ENCODE measurements at regions not wholly inside any gene's neighbourhood (a gene's known extent, or its start where the extent isn't known, plus 50 kb on each side); places are given as distances from the start of the nearest gene placed in this dataset.
"Not testable (repeated sequence)": the region's sequence is repeated elsewhere in the genome, so short reads cannot be mapped to it uniquely, and the experiment has no call there.

DNA sequence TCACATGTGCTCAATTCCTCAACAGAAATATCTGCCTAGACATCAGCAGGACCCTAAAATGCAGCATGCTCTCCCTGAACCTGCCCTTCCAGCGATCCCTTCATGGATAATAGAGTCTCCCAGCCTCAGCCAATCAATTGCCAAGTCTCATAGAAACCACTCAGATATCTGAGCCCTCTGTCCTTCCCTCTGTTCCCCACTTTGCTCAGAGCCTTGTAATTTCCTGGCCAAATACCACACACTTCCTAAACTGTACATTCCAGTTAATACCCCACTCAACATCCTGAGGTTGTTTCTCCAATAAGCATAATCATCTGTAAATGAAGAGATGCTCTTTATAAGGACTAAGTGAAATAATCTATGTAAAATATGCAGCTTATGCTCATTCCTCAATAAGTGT lies 59.3 kb upstream of the PTGFRN start:
- Histone ChIP-seq H3K4me3 (no peak overlapping the region), H3K36me3 (no peaks in the 10 kb centered on the region), H3K4me1 (ENCODE audit: control insufficient read depth in 1 of 2, low read depth in 2 of 2) (peaks cover 6 to 16% of the 10 kb centered on the region in 2 donors), H3K27ac (no peak overlapping the region), H3K27me3 (replicated peaks; ENCODE audit: insufficient read depth) (no peaks in the 10 kb centered on the region), H3K9me3 (no peaks in the 10 kb centered on the region)
- DNase-seq (ENCODE audit: low spot score) (no peak), ATAC-seq (ENCODE audit: insufficient number of reproducible peaks, low FRiP score, low read depth) (no peak)
- TF ChIP-seq, protein P1, sequence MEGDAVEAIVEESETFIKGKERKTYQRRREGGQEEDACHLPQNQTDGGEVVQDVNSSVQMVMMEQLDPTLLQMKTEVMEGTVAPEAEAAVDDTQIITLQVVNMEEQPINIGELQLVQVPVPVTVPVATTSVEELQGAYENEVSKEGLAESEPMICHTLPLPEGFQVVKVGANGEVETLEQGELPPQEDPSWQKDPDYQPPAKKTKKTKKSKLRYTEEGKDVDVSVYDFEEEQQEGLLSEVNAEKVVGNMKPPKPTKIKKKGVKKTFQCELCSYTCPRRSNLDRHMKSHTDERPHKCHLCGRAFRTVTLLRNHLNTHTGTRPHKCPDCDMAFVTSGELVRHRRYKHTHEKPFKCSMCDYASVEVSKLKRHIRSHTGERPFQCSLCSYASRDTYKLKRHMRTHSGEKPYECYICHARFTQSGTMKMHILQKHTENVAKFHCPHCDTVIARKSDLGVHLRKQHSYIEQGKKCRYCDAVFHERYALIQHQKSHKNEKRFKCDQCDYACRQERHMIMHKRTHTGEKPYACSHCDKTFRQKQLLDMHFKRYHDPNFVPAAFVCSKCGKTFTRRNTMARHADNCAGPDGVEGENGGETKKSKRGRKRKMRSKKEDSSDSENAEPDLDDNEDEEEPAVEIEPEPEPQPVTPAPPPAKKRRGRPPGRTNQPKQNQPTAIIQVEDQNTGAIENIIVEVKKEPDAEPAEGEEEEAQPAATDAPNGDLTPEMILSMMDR (IDR thresholded peaks at IDR 0.05) = no peak

DNA sequence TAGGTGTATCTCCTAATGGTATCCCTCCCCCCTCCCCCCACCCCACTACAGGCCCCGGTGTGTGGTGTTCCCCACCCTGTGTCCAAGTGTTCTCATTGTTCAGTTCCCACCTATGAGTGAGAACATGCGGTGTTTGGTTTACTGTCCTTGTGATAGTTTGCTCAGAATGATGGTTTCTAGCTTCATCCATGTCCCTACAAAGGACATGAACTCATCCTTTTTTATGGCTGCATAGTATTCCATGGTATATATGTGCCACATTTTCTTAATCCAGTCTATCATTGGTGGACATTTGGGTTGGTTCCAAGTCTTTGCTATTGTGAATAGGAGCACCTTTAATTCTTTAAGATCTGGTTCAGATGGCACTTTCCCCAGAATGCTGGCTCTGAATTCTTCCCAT lies 58.5 kb upstream of the PTGFRN start:
- H3K36me3 ChIP-seq; H3K27me3 ChIP-seq (replicated peaks; ENCODE audit: insufficient read depth); ATAC-seq (ENCODE audit: insufficient number of reproducible peaks, low FRiP score, low read depth); DNase-seq (ENCODE audit: low spot score); H3K9me3 ChIP-seq; H3K27ac ChIP-seq; H3K4me3 ChIP-seq: not testable (repeated sequence)
- H3K4me1 ChIP-seq (ENCODE audit: control insufficient read depth in 1 of 2, low read depth in 2 of 2) = peaks cover 6 to 24% of the 10 kb centered on the region in 2 donors

DNA sequence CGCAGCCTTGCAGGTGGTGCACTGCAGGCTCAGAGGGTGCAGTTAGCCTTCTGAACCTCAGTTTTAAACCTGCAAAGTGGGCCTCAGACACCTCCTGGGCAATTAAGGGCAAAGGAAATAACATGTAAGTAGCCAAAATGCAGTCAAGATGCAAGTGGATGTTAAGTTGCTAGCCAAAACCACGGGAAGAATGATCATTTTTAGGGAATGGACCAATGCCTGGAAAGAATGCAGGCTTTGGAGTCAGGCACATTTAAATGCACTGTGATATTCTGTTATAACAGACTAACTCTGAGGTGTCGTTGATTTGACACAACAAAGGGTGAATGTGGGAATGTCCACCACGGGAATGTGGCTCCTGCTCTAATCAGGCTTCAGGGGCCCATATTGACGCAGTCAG lies 57.9 kb upstream of the PTGFRN start:
- H3K4me3 ChIP-seq = no peak overlapping the region
- no peaks in the 10 kb centered on the region for H3K36me3 ChIP-seq
- ATAC-seq (ENCODE audit: insufficient number of reproducible peaks, low FRiP score, low read depth) (no peak), DNase-seq (ENCODE audit: low spot score) (no peak)
- H3K27ac ChIP-seq = no peak overlapping the region
- peaks cover 6 to 25% of the 10 kb centered on the region in 2 donors for H3K4me1 ChIP-seq (ENCODE audit: control insufficient read depth in 1 of 2, low read depth in 2 of 2)
- H3K9me3 ChIP-seq = no peaks in the 10 kb centered on the region
- H3K27me3 ChIP-seq (replicated peaks; ENCODE audit: insufficient read depth) = no peaks in the 10 kb centered on the region
- TF ChIP-seq, protein P1 (IDR thresholded peaks at IDR 0.05) = no peak

DNA sequence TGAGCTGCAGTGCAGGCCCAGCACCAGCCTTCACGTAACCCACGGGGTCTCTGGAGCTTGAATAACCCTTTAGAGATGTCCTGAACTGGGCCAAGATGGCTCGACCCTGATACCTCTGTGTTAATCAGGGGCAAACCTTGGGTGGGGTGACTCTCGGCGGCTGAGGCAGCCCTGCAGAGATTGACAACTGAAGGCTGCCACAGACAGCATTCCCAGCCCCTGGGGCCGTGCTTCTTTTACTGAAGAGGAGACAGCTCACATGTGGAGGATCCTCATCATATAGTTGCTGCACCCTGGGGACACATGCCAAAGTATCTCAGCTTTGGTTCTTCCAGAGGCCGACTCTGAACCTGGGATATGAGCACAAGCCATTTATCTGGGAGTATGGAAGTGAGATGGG lies 57.3 kb upstream of the PTGFRN start:
- no peaks in the 10 kb centered on the region for H3K36me3 ChIP-seq
- H3K4me1 ChIP-seq (ENCODE audit: control insufficient read depth in 1 of 2, low read depth in 2 of 2) = peaks cover 6 to 25% of the 10 kb centered on the region in 2 donors
- no peaks in the 10 kb centered on the region for H3K9me3 ChIP-seq
- TF ChIP-seq, protein P1 (IDR thresholded peaks at IDR 0.05) = no peak
- ATAC-seq (ENCODE audit: insufficient number of reproducible peaks, low FRiP score, low read depth) (no peak), DNase-seq (ENCODE audit: low spot score) (no peak)
- no peak overlapping the region for H3K27ac ChIP-seq
- H3K4me3 ChIP-seq = no peak overlapping the region
- no peaks in the 10 kb centered on the region for H3K27me3 ChIP-seq (replicated peaks; ENCODE audit: insufficient read depth)

DNA sequence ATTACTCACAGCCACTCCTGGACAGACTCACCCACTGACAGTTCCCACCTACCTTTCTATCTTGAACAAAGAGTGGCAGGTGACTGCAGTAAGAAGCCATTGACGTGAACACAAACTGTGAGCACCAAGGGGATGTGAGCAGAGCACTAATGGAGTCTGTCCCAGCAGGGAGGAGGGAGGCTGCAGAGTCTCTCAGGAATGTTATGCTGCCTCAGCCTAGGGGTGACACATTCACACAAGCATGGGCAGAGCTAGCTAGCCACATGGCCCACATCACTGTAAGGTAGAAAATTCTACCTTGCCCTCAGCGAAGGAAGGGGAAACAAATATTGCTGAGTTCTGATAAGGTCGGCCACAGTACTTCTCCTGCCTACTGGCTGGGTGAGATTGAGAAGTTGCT lies 56.8 kb upstream of the PTGFRN start:
- no peaks in the 10 kb centered on the region for H3K36me3 ChIP-seq
- no peak for DNase-seq (ENCODE audit: low spot score)
- no peak overlapping the region for H3K27ac ChIP-seq
- H3K27me3 ChIP-seq (replicated peaks; ENCODE audit: insufficient read depth) = no peaks in the 10 kb centered on the region
- no peak for ATAC-seq (ENCODE audit: insufficient number of reproducible peaks, low FRiP score, low read depth)
- H3K4me3 ChIP-seq = no peak overlapping the region
- H3K4me1 ChIP-seq (ENCODE audit: control insufficient read depth in 1 of 2, low read depth in 2 of 2) = peaks cover 6 to 25% of the 10 kb centered on the region in 2 donors
- no peaks in the 10 kb centered on the region for H3K9me3 ChIP-seq
- TF ChIP-seq, protein P1 (IDR thresholded peaks at IDR 0.05) = no peak

DNA sequence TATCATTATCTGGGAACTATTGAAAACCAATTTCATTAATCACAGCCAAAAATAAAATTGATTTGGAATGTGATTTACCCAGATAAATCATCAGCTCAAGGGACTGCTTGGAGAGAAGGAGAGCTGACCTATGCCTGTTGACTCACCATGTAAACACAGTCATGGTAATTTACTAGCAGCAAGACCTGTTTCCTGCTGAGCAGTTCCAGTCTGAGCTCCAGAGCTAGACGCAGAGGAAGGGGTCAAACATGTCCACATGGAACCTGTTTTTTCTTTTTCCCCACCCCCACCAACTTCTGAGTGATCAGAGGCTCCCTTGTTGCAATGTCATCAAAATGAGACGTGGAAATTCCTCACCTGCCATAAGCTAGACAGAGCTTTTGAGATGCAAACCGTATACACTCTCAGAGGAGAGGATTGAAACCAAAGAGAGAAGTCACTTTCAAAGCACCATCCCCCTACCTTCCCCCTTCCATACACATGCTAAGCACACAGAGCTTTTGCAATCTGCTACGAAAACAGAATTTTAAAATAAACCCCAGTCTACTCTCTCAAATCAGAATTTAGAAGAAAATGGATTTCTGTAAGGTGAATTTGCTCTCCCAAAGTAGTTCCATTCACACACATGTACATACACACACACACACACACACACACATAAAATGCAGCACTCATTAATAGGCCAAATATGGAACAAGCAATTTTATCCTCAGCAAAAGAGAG lies 55.9 kb upstream of the PTGFRN start:
- no peak for ATAC-seq (ENCODE audit: insufficient number of reproducible peaks, low FRiP score, low read depth)
- Histone ChIP-seq H3K27me3 (replicated peaks; ENCODE audit: insufficient read depth) (no peaks in the 10 kb centered on the region), H3K4me3 (no peak overlapping the region), H3K9me3 (no peaks in the 10 kb centered on the region), H3K4me1 (ENCODE audit: control insufficient read depth in 1 of 2, low read depth in 2 of 2) (peaks cover 6 to 25% of the 10 kb centered on the region in 2 donors), H3K36me3 (no peaks in the 10 kb centered on the region), H3K27ac (no peak overlapping the region)
- TF ChIP-seq, protein P1 (IDR thresholded peaks at IDR 0.05) = no peak
- no peak for DNase-seq (ENCODE audit: low spot score)
